WTC11 (cell line): ENCODE measurements at regions not wholly inside any gene's neighbourhood (a gene's known extent, or its start where the extent isn't known, plus 50 kb on each side); places are given as distances from the start of the nearest gene placed in this dataset.

Experiments
- FOXP1 ChIP-seq: sonication (generic); formaldehyde crosslinking; IDR thresholded peaks from 2 replicates; pipeline ENCODE4 v1.8.0; 2022; ENCODE audit warnings: missing genetic modification reagents, mild to moderate bottlenecking, moderate library complexity, borderline replicate concordance
- NFATC4 ChIP-seq: fragments of 250-450 bp; sonication (Bioruptor Pico); IDR thresholded peaks from 2 replicates; pipeline ENCODE4 v1.9.0; 2021; ENCODE audit warnings: mild to moderate bottlenecking
- NR3C1 ChIP-seq: sonication (generic); formaldehyde crosslinking; conservative IDR thresholded peaks from 2 replicates; pipeline ENCODE4 v1.8.1; 2023; ENCODE audit warnings: low read depth, mild to moderate bottlenecking, missing genetic modification reagents
- TF ChIP-seq, protein P1 (sequence below): fragments of 200-600 bp; IDR thresholded peaks from 2 replicates; pipeline ENCODE4 v1.8.0; 2022; ENCODE audit warnings: antibody characterized with exemption

DNA sequence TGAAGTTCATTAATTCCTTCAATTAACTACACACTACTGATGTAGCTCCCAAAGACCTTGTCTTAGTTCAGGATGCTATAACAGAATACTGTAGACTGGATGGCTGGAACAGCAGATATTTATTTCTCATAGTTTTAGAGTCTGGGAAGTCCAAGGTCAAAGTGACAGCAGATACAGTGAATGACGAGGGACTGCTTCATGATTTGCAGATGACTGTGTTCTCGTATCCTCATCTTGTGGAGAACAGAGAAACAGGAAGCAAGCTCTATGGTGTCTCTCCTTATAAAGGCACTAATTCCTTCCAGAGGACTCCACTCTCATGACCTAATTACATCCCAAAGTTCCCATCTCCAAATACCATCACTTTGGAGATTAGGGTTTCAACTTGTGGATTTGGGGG is 65.6 kb upstream of the MAP1B start:
- TF ChIP-seq, protein P1, sequence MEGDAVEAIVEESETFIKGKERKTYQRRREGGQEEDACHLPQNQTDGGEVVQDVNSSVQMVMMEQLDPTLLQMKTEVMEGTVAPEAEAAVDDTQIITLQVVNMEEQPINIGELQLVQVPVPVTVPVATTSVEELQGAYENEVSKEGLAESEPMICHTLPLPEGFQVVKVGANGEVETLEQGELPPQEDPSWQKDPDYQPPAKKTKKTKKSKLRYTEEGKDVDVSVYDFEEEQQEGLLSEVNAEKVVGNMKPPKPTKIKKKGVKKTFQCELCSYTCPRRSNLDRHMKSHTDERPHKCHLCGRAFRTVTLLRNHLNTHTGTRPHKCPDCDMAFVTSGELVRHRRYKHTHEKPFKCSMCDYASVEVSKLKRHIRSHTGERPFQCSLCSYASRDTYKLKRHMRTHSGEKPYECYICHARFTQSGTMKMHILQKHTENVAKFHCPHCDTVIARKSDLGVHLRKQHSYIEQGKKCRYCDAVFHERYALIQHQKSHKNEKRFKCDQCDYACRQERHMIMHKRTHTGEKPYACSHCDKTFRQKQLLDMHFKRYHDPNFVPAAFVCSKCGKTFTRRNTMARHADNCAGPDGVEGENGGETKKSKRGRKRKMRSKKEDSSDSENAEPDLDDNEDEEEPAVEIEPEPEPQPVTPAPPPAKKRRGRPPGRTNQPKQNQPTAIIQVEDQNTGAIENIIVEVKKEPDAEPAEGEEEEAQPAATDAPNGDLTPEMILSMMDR: no peak
- TF ChIP-seq NR3C1: no peak
- no peak for TF ChIP-seq NFATC4
- no peak for TF ChIP-seq FOXP1 (CRISPR knock-in tag)
